SK-N-SH treated with all-trans-retinoic acid at 6 μM for 48 hours (cell line): ENCODE measurements at regions not wholly inside any gene's neighbourhood (a gene's known extent, or its start where the extent isn't known, plus 50 kb on each side); places are given as distances from the start of the nearest gene placed in this dataset.

Experiments used
- ATAC-seq: fragments of 200-7000 bp; cut with Tn5 transposase; 3 replicates; pipeline ENCODE4 v1.9.1; 2020; ENCODE audit warnings: mild to moderate bottlenecking, moderate library complexity
- ARNTL ChIP-seq: fragments of 450-650 bp; formaldehyde crosslinking; IDR thresholded peaks from 2 replicates; pipeline ENCODE4 v1.5.0; 2020; ENCODE audit warnings: low read depth, mild to moderate bottlenecking, moderate library complexity, borderline replicate concordance
- CSDC2 ChIP-seq: fragments of 250-450 bp; sonication (Bioruptor Pico); IDR thresholded peaks from 2 replicates; pipeline ENCODE4 v1.5.0; 2020; ENCODE audit warnings: mild to moderate bottlenecking, moderate library complexity
- ESRRG ChIP-seq: fragments of 250-450 bp; sonication (Bioruptor Pico); IDR thresholded peaks from 2 replicates; pipeline ENCODE4 v1.6.1; 2021; ENCODE audit warnings: mild to moderate bottlenecking
- GLIS3 ChIP-seq: fragments of 250-450 bp; sonication (Bioruptor Pico); IDR thresholded peaks from 2 replicates; pipeline ENCODE4 v1.5.0; 2020; ENCODE audit warnings: mild to moderate bottlenecking, moderate library complexity
- ISL1 ChIP-seq: fragments of 250-450 bp; sonication (Bioruptor Pico); IDR thresholded peaks from 2 replicates; pipeline ENCODE4 v2.1.2; 2022; ENCODE audit warnings: mild to moderate bottlenecking, moderate library complexity
- OSR1 ChIP-seq: fragments of 250-450 bp; sonication (Bioruptor Pico); IDR thresholded peaks from 2 replicates; pipeline ENCODE4 v1.8.0; 2022; ENCODE audit warnings: moderate library complexity, mild to moderate bottlenecking, inconsistent platforms
- PPARA ChIP-seq: fragments of 250-450 bp; sonication (Bioruptor Pico); IDR thresholded peaks from 2 replicates; pipeline ENCODE4 v1.5.0; 2020; ENCODE audit warnings: mild to moderate bottlenecking, borderline replicate concordance
- SNAI2 ChIP-seq: fragments of 250-450 bp; sonication (Bioruptor Pico); IDR thresholded peaks from 2 replicates; pipeline ENCODE4 v1.5.0; 2020; ENCODE audit warnings: mild to moderate bottlenecking, moderate library complexity
- TCF4 ChIP-seq: fragments of 250-450 bp; sonication (Bioruptor Pico); IDR thresholded peaks from 2 replicates; pipeline ENCODE4 v1.8.0; 2021; ENCODE audit warnings: mild to moderate bottlenecking, moderate library complexity, borderline replicate concordance
- TOX ChIP-seq: fragments of 250-450 bp; sonication (Bioruptor Pico); IDR thresholded peaks from 2 replicates; pipeline ENCODE4 v1.8.0; 2021; ENCODE audit warnings: mild to moderate bottlenecking, moderate library complexity, borderline replicate concordance
- ZC3H10 ChIP-seq: fragments of 250-450 bp; sonication (Bioruptor Pico); IDR thresholded peaks from 2 replicates; pipeline ENCODE4 v1.5.1; 2021; ENCODE audit warnings: mild to moderate bottlenecking, moderate library complexity
- ZFP3 ChIP-seq: fragments of 250-450 bp; sonication (Bioruptor Pico); IDR thresholded peaks from 2 replicates; pipeline ENCODE4 v1.5.0; 2020; ENCODE audit warnings: mild to moderate bottlenecking, moderate library complexity
- ZFP30 ChIP-seq: fragments of 450-650 bp; formaldehyde crosslinking; IDR thresholded peaks from 2 replicates; pipeline ENCODE4 v1.5.0; 2022; ENCODE audit warnings: mild to moderate bottlenecking, moderate library complexity
- ZNF565 ChIP-seq: fragments of 450-650 bp; formaldehyde crosslinking; conservative IDR thresholded peaks from 2 replicates; pipeline ENCODE4 v1.5.0; 2020; ENCODE audit warnings: low read depth, mild to moderate bottlenecking, moderate library complexity
- ZNF70 ChIP-seq: fragments of 450-650 bp; formaldehyde crosslinking; IDR thresholded peaks from 2 replicates; pipeline ENCODE4 v1.5.0; 2020; ENCODE audit warnings: mild to moderate bottlenecking, moderate library complexity
- ZNF8 ChIP-seq: fragments of 450-650 bp; formaldehyde crosslinking; IDR thresholded peaks from 2 replicates; pipeline ENCODE4 v1.5.0; 2020; ENCODE audit warnings: mild to moderate bottlenecking, moderate library complexity
- TF ChIP-seq, protein P1 (sequence below): fragments of 250-450 bp; sonication (Bioruptor Pico); IDR thresholded peaks from 2 replicates; pipeline ENCODE4 v1.5.1; 2021; ENCODE audit warnings: mild to moderate bottlenecking, moderate library complexity
- TF ChIP-seq, protein P2 (sequence below): fragments of 250-450 bp; sonication (Bioruptor Pico); IDR thresholded peaks from 2 replicates; pipeline ENCODE4 v1.5.0; 2020; ENCODE audit warnings: mild to moderate bottlenecking, moderate library complexity
- TF ChIP-seq, protein P3 (sequence below): fragments of 250-450 bp; sonication (Bioruptor Pico); IDR thresholded peaks from 2 replicates; pipeline ENCODE4 v1.8.0; 2020; ENCODE audit warnings: mild to moderate bottlenecking, moderate library complexity, borderline replicate concordance
- TF ChIP-seq, protein P4 (sequence below): fragments of 250-450 bp; sonication (Bioruptor Pico); IDR thresholded peaks from 2 replicates; pipeline ENCODE4 v1.5.1; 2020; ENCODE audit warnings: low read depth, mild to moderate bottlenecking, moderate library complexity

DNA sequence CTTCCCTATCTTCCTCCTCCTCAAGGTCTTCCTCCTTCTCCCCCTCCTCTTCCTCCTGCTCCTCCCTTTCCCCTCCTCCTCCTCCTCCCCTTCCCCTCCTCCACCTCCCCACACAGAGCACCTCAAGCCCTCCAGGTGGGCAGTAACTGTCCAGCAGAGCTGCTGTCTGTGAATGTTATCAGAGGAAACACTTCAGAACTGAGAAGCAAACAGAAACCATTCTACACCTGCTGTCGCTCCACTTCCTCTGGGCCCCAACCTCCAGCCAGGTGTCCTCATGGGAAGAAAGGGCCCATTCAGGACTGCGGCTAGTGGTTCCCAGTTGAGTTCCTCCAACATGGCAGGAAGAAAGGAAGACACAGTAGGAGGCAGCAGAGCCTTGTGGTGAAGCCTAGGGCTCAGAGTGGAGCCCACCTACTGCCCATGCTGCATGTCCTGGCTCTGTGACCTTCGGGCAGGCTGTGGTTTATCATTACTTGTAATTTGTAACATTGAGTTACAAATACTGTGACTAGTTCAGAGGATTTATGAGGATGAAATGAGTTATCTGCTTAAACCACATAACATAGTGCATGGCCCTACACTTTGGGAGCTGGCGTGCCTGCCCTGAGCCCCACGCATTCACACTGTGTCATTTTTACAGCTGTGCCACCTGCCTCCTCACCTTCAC, 165.9 kb upstream of the ID2 start:
- peak; percentile 17; the same call in 1 of the 3 replicates for ATAC-seq
- TF ChIP-seq GLIS3 (CRISPR knock-in tag), result no peak
- no peak for TF ChIP-seq ISL1 (CRISPR knock-in tag)
- no peak for TF ChIP-seq TCF4 (CRISPR knock-in tag)
- TF ChIP-seq, protein P1, sequence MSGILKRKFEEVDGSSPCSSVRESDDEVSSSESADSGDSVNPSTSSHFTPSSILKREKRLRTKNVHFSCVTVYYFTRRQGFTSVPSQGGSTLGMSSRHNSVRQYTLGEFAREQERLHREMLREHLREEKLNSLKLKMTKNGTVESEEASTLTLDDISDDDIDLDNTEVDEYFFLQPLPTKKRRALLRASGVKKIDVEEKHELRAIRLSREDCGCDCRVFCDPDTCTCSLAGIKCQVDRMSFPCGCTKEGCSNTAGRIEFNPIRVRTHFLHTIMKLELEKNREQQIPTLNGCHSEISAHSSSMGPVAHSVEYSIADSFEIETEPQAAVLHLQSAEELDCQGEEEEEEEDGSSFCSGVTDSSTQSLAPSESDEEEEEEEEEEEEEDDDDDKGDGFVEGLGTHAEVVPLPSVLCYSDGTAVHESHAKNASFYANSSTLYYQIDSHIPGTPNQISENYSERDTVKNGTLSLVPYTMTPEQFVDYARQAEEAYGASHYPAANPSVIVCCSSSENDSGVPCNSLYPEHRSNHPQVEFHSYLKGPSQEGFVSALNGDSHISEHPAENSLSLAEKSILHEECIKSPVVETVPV (CRISPR knock-in tag), result no peak
- no peak for TF ChIP-seq PPARA (CRISPR knock-in tag)
- no peak for TF ChIP-seq ZFP30
- TF ChIP-seq ZNF565 (CRISPR knock-in tag), result no peak
- TF ChIP-seq ZFP3 (CRISPR knock-in tag), result no peak
- TF ChIP-seq, protein P2, sequence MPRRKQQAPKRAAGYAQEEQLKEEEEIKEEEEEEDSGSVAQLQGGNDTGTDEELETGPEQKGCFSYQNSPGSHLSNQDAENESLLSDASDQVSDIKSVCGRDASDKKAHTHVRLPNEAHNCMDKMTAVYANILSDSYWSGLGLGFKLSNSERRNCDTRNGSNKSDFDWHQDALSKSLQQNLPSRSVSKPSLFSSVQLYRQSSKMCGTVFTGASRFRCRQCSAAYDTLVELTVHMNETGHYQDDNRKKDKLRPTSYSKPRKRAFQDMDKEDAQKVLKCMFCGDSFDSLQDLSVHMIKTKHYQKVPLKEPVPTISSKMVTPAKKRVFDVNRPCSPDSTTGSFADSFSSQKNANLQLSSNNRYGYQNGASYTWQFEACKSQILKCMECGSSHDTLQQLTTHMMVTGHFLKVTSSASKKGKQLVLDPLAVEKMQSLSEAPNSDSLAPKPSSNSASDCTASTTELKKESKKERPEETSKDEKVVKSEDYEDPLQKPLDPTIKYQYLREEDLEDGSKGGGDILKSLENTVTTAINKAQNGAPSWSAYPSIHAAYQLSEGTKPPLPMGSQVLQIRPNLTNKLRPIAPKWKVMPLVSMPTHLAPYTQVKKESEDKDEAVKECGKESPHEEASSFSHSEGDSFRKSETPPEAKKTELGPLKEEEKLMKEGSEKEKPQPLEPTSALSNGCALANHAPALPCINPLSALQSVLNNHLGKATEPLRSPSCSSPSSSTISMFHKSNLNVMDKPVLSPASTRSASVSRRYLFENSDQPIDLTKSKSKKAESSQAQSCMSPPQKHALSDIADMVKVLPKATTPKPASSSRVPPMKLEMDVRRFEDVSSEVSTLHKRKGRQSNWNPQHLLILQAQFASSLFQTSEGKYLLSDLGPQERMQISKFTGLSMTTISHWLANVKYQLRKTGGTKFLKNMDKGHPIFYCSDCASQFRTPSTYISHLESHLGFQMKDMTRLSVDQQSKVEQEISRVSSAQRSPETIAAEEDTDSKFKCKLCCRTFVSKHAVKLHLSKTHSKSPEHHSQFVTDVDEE (CRISPR knock-in tag), result no peak
- TF ChIP-seq, protein P3, sequence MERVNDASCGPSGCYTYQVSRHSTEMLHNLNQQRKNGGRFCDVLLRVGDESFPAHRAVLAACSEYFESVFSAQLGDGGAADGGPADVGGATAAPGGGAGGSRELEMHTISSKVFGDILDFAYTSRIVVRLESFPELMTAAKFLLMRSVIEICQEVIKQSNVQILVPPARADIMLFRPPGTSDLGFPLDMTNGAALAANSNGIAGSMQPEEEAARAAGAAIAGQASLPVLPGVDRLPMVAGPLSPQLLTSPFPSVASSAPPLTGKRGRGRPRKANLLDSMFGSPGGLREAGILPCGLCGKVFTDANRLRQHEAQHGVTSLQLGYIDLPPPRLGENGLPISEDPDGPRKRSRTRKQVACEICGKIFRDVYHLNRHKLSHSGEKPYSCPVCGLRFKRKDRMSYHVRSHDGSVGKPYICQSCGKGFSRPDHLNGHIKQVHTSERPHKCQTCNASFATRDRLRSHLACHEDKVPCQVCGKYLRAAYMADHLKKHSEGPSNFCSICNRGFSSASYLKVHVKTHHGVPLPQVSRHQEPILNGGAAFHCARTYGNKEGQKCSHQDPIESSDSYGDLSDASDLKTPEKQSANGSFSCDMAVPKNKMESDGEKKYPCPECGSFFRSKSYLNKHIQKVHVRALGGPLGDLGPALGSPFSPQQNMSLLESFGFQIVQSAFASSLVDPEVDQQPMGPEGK (CRISPR knock-in tag), result no peak
- TF ChIP-seq ARNTL, result no peak
- no peak for TF ChIP-seq SNAI2 (CRISPR knock-in tag)

DNA sequence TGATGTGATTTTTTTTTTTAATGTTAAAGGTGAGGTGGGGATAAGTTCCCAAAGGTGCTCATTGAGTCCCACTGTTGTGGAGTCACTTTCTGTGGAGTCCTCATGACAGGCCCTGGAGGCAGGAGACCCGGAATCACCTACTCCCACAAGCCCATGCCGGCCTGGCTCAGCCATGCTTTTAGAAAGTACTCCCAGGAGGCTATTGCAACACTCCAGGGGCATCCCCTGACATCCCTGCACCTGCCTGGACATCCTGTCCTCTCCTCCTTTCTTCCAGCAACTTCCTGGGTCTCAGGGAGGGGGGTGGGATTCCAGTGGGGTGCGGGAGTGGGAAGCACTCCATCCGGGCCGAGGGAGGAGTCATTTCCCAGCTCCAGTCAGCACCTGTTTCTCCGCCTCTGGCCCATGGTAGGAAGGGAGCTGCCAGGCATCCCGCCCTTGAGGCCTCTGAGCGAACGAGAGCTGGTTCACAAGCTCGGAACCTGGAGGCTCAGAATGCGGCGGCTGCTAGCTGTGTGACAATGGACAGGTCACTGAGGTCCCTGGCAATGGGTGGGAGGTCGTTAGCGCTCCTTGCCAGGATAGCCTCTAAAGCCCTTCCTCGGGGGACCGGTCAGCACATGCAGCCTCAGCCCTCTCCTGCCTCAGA, 163.9 kb upstream of the ID2 start:
- no peak for ATAC-seq
- TF ChIP-seq OSR1 (CRISPR knock-in tag) (no peak), ZNF8 (CRISPR knock-in tag) (no peak), TCF4 (CRISPR knock-in tag) (no peak), TOX (CRISPR knock-in tag) (no peak), ZC3H10 (CRISPR knock-in tag) (no peak), ZFP3 (CRISPR knock-in tag) (no peak), ZNF70 (CRISPR knock-in tag) (no peak), PPARA (CRISPR knock-in tag) (no peak), CSDC2 (no peak), ISL1 (CRISPR knock-in tag) (no peak), ESRRG (no peak)
- TF ChIP-seq, protein P2 (CRISPR knock-in tag), result no peak

DNA sequence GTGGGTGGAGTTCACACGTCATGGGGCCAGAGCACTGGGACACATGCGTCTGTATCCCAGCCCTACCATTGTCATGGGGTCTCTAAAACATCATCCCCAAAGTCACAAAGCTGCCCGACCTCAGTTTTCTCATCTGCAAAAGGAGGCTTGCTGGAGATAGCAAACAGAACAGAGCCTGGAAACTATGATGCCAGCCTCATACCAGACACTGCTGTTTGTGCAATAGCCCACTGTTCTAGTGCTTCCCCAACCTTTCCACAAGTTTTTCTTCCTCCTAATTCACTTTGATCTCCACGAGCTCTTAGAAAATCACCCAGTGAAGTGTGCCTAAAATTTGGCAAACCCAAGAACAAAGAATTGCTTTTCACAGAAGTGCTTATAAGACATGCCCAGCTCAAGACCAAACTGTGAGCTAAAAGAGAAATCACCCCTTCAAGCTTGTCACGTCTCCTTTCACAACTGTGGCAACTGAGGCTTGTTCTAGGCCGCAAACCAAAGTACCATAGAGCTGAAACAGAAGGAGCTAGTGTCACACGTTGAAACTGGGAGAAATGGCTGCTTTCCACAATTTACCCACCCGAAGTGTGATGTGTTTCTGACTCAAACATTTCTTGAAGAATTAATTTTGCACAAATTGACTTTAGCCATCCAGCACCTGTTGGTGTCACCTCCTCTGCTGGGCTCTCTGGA, 162.7 kb upstream of the ID2 start:
- ATAC-seq, result no peak
- TF ChIP-seq ESRRG (no peak), SNAI2 (CRISPR knock-in tag) (no peak), GLIS3 (CRISPR knock-in tag) (no peak), ZC3H10 (CRISPR knock-in tag) (no peak), TCF4 (CRISPR knock-in tag) (no peak), PPARA (CRISPR knock-in tag) (no peak)
- TF ChIP-seq, protein P2 (CRISPR knock-in tag), result no peak
- TF ChIP-seq, protein P4, sequence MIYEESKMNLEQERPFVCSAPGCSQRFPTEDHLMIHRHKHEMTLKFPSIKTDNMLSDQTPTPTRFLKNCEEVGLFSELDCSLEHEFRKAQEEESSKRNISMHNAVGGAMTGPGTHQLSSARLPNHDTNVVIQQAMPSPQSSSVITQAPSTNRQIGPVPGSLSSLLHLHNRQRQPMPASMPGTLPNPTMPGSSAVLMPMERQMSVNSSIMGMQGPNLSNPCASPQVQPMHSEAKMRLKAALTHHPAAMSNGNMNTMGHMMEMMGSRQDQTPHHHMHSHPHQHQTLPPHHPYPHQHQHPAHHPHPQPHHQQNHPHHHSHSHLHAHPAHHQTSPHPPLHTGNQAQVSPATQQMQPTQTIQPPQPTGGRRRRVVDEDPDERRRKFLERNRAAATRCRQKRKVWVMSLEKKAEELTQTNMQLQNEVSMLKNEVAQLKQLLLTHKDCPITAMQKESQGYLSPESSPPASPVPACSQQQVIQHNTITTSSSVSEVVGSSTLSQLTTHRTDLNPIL (CRISPR knock-in tag), result no peak
- TF ChIP-seq, protein P1 (CRISPR knock-in tag), result no peak
